ENCODE measurements at regions not wholly inside any gene's neighbourhood (a gene's known extent, or its start where the extent isn't known, plus 50 kb on each side); places are given as distances from the start of the nearest gene placed in this dataset.

- no peak overlapping the region for H2AFZ ChIP-seq (ENCODE audit: low read depth)
Measured at GRCh38 chr7:37536706-37537105, 88.0 kb upstream of the ELMO1 start.

GRCh38 chr7:37537439-37537838 lies 88.8 kb upstream of the ELMO1 start:
- TF ChIP-seq CTCF (conservative IDR thresholded peaks at IDR 0.05; ENCODE audit: low read depth, low read length): no peak
- Histone ChIP-seq H3K4me2 (no peak overlapping the region), H3K4me1 (ENCODE audit: low read depth, poor library complexity, severe bottlenecking) (peaks cover 11% of the 10 kb centered on the region), H3K79me2 (ENCODE audit: insufficient read depth, low read depth) (no peaks in the 10 kb centered on the region), H4K20me1 (ENCODE audit: insufficient read depth) (no peaks in the 10 kb centered on the region), H2AFZ (ENCODE audit: low read depth) (no peak overlapping the region), H3K36me3 (ENCODE audit: insufficient read depth) (no peaks in the 10 kb centered on the region), H3K4me3 (IDR thresholded peaks at IDR 0.05; ENCODE audit: insufficient read depth, low read depth, low read length) (no peak overlapping the region), H3K27ac (no peak overlapping the region), H3K9ac (no peak overlapping the region), H3K27me3 (ENCODE audit: insufficient read depth, low read depth) (no peaks in the 10 kb centered on the region)

More at GRCh38 chr7:37536706-37537105, 88.0 kb upstream of the ELMO1 start:
- no peaks in the 10 kb centered on the region for H4K20me1 ChIP-seq (ENCODE audit: insufficient read depth)
- H3K79me2 ChIP-seq (ENCODE audit: insufficient read depth, low read depth): no peaks in the 10 kb centered on the region
- H3K27ac ChIP-seq: no peak overlapping the region
- H3K4me2 ChIP-seq: no peak overlapping the region
- H3K4me3 ChIP-seq (IDR thresholded peaks at IDR 0.05; ENCODE audit: insufficient read depth, low read depth, low read length): no peak overlapping the region
- H3K27me3 ChIP-seq (ENCODE audit: insufficient read depth, low read depth): no peaks in the 10 kb centered on the region
- H3K9ac ChIP-seq: no peak overlapping the region
- H3K4me1 ChIP-seq (ENCODE audit: low read depth, poor library complexity, severe bottlenecking): peaks cover 5% of the 10 kb centered on the region
- H3K36me3 ChIP-seq (ENCODE audit: insufficient read depth): no peaks in the 10 kb centered on the region
- no peak for TF ChIP-seq CTCF (conservative IDR thresholded peaks at IDR 0.05; ENCODE audit: low read depth, low read length)

- no peak overlapping the region for H3K9ac ChIP-seq
- H3K27ac ChIP-seq: no peak overlapping the region
- no peak overlapping the region for H2AFZ ChIP-seq (ENCODE audit: low read depth)
- no peaks in the 10 kb centered on the region for H3K27me3 ChIP-seq (ENCODE audit: insufficient read depth, low read depth)
- peaks cover 11% of the 10 kb centered on the region for H3K4me1 ChIP-seq (ENCODE audit: low read depth, poor library complexity, severe bottlenecking)
- no peak overlapping the region for H3K4me3 ChIP-seq (IDR thresholded peaks at IDR 0.05; ENCODE audit: insufficient read depth, low read depth, low read length)
- no peaks in the 10 kb centered on the region for H4K20me1 ChIP-seq (ENCODE audit: insufficient read depth)
- TF ChIP-seq CTCF (conservative IDR thresholded peaks at IDR 0.05; ENCODE audit: low read depth, low read length): no peak
- no peaks in the 10 kb centered on the region for H3K79me2 ChIP-seq (ENCODE audit: insufficient read depth, low read depth)
- H3K4me2 ChIP-seq: no peak overlapping the region
- no peaks in the 10 kb centered on the region for H3K36me3 ChIP-seq (ENCODE audit: insufficient read depth)
Measured at GRCh38 chr7:37538945-37539344, 90.3 kb upstream of the ELMO1 start.

GRCh38 chr7:37540917-37541316 lies 92.3 kb upstream of the ELMO1 start:
- Histone ChIP-seq H3K27me3 (ENCODE audit: insufficient read depth, low read depth) (no peaks in the 10 kb centered on the region), H3K4me3 (IDR thresholded peaks at IDR 0.05; ENCODE audit: insufficient read depth, low read depth, low read length) (no peak overlapping the region), H3K4me2 (no peak overlapping the region), H4K20me1 (ENCODE audit: insufficient read depth) (no peaks in the 10 kb centered on the region), H3K27ac (no peak overlapping the region), H3K36me3 (ENCODE audit: insufficient read depth) (no peaks in the 10 kb centered on the region), H3K4me1 (ENCODE audit: low read depth, poor library complexity, severe bottlenecking) (peaks cover 11% of the 10 kb centered on the region), H3K79me2 (ENCODE audit: insufficient read depth, low read depth) (no peaks in the 10 kb centered on the region), H3K9ac (no peak overlapping the region), H2AFZ (ENCODE audit: low read depth) (no peak overlapping the region)
- TF ChIP-seq CTCF (conservative IDR thresholded peaks at IDR 0.05; ENCODE audit: low read depth, low read length): no peak
